Amygdala (tissue), 56 donors: ENCODE measurements at regions not wholly inside any gene's neighbourhood (a gene's known extent, or its start where the extent isn't known, plus 50 kb on each side); places are given as distances from the start of the nearest gene placed in this dataset.
"Not testable (repeated sequence)": the region's sequence is repeated elsewhere in the genome, so short reads cannot be mapped to it uniquely, and the experiment has no call there.

Experiments used
- DNase-seq, 56 donors: peaks; one replicate each; lab custom pipeline; 2025; lab: John Stamatoyannopoulos, UW

DNA sequence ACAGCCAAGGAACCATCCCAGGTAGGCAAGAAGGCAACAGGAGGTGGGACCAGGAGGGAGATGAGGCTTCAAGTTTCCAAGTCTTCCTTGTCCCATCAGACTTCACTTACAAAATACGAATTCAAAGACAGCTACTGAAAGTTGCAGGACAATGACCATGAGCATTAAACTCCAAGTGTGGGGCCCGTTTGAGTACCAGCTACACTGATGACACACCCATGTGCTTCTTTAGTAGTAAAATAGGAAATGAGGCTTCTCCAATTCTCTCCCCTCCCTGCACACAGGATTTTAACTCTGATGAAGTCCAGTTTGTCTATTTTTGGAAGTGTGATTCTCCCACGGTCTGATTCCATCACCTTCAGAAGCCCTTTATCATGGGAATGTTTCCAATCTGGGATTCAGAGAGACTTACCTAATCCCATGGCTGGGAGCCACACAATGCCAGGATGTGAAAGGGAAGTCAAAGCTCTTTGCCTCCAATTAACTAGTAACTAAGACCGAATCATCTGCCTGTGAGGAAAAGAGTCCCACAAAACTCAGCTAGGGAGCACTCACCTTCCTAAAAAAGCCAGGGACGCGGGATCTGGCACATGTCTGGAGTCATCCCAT lies 222.8 kb upstream of the MSX2 start:
- DNase-seq, result no peak

DNA sequence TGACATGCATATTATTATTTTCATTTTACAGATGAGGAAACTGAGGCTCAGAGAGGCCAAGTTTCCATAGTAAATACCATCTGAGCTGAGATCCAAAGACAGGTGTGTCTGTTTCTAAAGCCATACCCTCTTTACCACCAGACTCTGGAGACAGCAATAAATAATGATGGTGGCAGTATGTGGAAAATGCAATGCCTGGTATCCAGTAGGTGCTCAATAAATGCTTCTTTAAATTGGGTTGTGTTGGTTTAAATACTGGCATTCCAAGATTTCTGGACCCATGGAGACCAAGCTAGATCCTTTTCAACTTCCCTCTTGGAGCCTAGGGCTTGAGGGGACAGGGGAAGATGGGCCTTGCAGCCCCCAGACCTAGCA lies 221.3 kb upstream of the MSX2 start:
- DNase-seq, result no peak

DNA sequence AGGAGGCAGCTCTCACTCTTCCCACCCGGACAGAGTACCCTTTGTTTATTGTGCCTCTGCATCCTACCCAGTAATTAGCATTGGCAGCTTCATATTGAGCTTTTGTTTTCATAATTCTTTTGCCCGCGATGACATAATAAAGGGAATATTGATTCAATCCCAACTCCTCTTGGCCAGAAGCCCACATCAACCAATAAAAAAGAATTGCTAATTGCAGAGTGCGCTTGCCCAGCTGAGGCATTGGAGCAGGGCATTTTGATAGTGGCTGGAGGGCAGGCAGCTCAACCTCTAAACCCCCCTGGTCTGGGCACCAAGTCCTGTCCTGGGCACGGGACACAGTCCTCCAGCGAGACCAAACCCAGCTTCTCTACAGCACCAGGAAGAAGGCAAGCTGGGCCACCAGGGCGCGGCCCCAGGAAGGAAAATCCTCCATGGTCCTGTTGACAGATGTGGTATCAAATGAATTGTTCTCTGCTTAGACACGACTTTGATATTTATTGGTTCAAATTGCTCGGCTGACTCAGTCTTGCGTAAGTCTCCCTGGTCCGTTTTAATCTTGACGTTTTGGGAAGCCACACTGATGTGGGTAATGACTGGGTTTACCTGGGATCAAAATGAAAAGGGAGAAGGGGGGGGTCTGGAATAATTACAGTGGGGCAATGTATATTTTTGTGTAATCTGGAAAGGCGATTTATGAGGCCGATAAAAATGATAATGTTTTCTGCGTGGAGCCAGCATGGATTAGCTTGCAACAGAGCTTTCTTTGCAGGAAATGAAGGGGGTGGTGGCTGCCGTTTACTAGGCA lies 220.7 kb upstream of the MSX2 start:
- peak in 55 of 56 donors; percentile 10 to 94 (median 59) for DNase-seq

- peak in 16 of 56 donors; percentile 3 to 40 (median 15) for DNase-seq
Observed at GRCh38 chr5:174504266-174504726, 220.1 kb upstream of the MSX2 start.

- DNase-seq, result no peak
Observed at GRCh38 chr5:174505621-174506020, 218.8 kb upstream of the MSX2 start.

GRCh38 chr5:174510782-174511453 lies 213.5 kb upstream of the MSX2 start:
- DNase-seq, result not testable (repeated sequence)

GRCh38 chr5:174511714-174512253 lies 212.6 kb upstream of the MSX2 start:
- DNase-seq, result no peak

DNA sequence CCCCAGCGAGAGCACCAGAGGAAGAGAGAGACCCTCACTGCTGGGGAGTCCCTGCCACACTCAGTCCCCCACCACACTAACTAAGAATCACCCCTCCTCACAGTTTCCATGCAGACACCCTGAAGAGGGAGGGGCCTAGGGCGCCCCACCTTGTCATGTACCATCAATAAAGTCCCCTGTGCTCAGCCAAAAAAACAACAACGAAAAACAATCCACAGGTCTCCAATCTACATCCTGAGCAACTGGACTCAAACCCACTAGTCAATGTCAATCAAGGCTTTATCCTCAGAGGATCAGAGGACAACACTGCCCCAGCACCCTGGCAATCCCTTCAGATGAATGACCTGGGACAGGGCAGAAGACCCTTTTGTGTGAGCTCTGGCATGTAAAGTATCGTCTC lies 210.1 kb upstream of the MSX2 start:
- no peak for DNase-seq

DNA sequence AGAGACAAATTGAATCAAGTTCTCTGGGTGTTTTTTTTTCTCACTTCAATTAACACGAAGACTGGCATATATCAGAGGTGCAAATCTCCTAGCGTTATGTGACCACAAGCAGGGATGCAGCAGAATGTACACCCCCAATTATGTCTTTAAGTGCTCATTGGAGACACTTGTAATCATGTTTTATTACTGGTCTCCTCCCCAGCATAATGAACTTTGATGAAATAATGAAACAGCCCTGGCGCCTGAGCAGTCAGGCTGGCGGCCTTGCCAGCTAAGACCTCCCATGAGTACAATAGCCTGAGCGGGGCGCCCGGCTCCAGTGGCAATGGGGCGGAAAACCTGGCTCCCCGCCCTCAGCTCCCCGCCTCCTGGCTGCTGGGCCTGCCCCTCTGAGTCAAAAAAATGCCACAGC lies 209.4 kb upstream of the MSX2 start:
- DNase-seq, result peak in 26 of 56 donors; percentile 4 to 71 (median 28)

DNA sequence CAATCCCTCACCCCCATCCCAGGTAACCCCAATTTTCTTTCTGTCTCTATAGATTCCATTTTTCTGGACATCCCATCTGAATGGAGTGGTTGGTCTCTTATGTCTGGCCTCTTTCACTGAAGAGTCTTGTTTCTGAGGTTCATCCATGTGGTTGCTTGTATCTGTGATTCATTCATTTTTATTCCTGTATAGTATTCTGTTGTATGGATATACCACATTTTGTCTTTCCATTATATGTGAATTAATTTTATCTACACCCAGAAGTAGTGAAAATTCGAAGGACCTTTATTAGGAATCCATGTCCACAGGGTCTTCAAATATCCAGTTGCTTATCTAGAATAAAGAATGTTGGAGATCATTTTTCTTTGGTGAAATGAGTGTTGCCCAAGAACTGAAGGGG lies 207.6 kb upstream of the MSX2 start:
- DNase-seq, result no peak

DNA sequence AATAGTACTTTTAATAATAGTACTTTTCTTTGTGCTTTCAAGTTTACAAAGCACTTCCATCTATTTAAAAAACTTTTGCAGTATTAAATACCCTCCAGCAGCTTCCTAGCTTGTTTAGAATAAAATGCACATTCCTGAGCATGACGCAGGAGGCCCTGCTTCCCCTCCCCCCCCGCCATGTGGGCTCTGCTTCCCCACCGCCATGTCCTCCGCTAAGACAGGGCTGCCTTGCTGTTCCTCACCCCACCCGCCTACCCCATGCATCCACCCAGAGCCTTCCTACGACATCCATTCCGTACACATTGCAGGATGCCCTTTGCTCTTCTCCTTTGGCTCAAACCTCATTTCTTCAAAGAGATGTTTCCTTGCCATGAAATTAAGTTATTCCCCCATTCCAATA lies 205.9 kb upstream of the MSX2 start:
- DNase-seq, result no peak

DNA sequence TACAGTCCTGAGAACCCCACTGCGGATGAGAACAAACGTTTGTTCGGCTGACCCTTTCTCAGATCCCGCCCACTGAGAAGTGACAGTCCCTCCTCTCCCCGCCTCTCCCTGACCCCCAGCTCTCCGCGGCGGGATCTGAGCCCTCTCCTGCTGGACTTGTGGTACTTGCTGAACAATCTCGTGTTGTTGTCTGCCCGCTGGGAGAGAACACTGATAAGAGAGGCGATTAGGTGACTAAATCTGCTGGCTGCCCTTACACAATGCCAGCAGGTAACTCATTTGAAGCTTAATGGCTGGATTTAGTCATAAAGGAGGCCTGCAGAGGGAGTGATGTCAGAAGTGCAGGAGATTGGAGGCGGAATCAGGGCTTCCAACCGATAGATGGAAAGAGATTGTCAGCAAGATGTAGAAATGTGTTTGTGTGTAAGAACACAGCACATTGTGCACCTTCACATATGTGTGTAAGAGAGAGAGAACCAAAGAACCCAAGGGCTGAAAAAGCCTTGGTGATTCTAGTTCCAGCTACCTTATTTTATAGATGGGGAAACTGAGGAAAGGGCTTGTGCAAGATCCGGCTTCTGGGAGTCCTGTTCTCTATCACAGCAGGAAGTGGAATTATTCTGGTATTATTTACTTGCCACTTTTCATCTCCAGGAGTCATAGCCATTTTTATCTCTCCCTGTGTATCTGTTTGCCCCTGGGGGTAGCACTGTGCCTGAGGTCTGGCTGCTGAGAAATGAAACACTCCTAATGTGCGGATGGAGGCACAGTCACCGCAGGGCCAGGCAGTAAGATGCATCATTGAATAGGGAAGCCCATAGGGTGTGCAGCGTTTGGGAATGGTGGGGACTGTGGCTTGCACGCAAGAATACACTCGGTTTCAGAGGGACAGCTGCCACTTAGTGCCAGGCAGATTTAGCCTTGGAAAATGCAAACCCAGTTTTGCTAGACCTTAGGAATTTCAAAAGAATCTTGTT lies 203.7 kb upstream of the MSX2 start:
- peak in 13 of 56 donors; percentile 3 to 47 (median 14) for DNase-seq

GRCh38 chr5:174521449-174521848 lies 202.9 kb upstream of the MSX2 start:
- no peak for DNase-seq

DNA sequence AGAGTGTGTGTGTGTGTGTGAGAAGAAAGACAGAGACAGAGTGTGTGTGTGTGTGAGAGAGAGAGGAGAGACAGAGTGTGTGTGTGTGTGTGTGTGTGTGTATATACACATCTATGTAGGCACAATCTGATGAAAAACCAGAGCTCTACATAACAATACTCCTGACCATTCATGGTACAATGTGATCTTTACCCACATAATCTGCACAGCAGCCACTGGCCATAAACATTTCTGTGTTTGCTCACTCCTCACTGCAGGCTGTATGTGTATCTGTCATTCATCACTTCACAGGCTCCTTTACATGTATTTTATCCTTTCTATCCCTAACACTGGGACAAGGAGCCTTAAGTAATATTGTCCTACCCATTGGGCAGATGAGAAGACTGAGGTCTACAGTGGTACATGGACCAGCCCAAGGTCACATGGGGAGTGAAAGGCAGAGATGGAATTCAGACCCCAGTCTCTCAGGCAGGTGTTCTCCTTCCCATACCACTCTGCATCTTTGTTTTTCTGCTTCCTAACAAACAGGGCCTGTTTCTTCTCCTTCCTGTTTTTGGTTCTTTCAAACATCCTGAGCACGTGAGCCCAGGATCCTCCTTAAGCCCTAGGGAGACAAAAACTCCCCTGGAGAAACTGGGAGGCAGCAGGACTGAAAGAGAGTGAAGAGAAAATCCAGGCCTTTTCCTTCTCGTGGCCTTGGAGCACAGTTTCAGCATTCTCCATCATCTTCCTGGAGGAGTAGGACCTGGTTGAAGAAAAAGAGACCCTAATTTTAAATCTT lies 201.7 kb upstream of the MSX2 start:
- DNase-seq, result no peak

GRCh38 chr5:174523311-174524071 lies 200.9 kb upstream of the MSX2 start:
- no peak for DNase-seq

DNA sequence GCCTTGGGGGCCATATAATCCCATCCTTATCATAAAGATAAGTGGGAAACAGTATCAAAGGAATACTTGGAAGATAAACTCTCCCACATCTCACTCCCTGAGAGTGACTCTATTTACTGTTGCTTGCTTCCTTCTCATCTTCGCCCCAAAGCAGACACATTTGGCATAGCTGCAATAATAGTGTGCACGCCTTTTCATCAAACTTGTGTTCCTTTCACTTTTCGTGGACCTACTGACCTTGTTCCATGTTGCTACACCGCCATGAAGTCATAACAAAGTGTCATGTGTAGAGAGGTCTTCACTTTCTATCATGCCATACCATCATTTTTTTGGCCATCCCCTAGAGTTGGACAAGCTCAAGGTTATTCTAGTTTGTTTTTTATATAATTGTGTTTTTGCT lies 200.0 kb upstream of the MSX2 start:
- DNase-seq, result no peak

GRCh38 chr5:174526177-174526576 lies 198.2 kb upstream of the MSX2 start:
- no peak for DNase-seq

- no peak for DNase-seq
Observed at GRCh38 chr5:174527916-174528540, 196.4 kb upstream of the MSX2 start.
